ENCODE measurements at regions not wholly inside any gene's neighbourhood (a gene's known extent, or its start where the extent isn't known, plus 50 kb on each side); places are given as distances from the start of the nearest gene placed in this dataset.

- TF ChIP-seq CTCF (IDR thresholded peaks at IDR 0.05; ENCODE audit: extremely low read depth in 1 of 2, insufficient read depth in 1 of 2, low read depth in 1 of 2, low read length in 2 of 2) (no peak), EZH2 (IDR thresholded peaks at IDR 0.05; ENCODE audit: borderline replicate concordance, low read depth, low read length, severe bottlenecking) (no peak), JUN (IDR thresholded peaks at IDR 0.05; ENCODE audit: borderline replicate concordance, insufficient read depth, insufficient read length, low read depth) (no peak), POLR2A (IDR thresholded peaks at IDR 0.05; ENCODE audit: low read depth, low read length) (no peak), FOS (IDR thresholded peaks at IDR 0.05; ENCODE audit: borderline replicate concordance, insufficient read depth, low read length) (no peak), MAX (IDR thresholded peaks at IDR 0.05; ENCODE audit: insufficient read depth, insufficient read length) (no peak)
Measured at GRCh38 chr6:27812805-27813492, 99.2 kb downstream of the OR2B2 start.

Data from endothelial cell of umbilical vein (primary cell).